ENCODE measurements at regions not wholly inside any gene's neighbourhood (a gene's known extent, or its start where the extent isn't known, plus 50 kb on each side); places are given as distances from the start of the nearest gene placed in this dataset.

GRCh38 chr5:104699438-104699837 lies 1136.8 kb upstream of the NUDT12 start:
- TF ChIP-seq CTCF (conservative IDR thresholded peaks at IDR 0.05; ENCODE audit: low read length) (no peak), EZH2phosphoT487 (IDR thresholded peaks at IDR 0.05; ENCODE audit: borderline replicate concordance, low read depth, low read length) (no peak)
